ENCODE measurements at regions not wholly inside any gene's neighbourhood (a gene's known extent, or its start where the extent isn't known, plus 50 kb on each side); places are given as distances from the start of the nearest gene placed in this dataset.
"Not testable (repeated sequence)": the region's sequence is repeated elsewhere in the genome, so short reads cannot be mapped to it uniquely, and the experiment has no call there.

- not testable (repeated sequence) for TF ChIP-seq CTCF (IDR thresholded peaks at IDR 0.05; ENCODE audit: low read depth, low read length, missing input control); SP1 (IDR thresholded peaks at IDR 0.05); FOXA1 (IDR thresholded peaks at IDR 0.05)
- TF ChIP-seq, protein P1, sequence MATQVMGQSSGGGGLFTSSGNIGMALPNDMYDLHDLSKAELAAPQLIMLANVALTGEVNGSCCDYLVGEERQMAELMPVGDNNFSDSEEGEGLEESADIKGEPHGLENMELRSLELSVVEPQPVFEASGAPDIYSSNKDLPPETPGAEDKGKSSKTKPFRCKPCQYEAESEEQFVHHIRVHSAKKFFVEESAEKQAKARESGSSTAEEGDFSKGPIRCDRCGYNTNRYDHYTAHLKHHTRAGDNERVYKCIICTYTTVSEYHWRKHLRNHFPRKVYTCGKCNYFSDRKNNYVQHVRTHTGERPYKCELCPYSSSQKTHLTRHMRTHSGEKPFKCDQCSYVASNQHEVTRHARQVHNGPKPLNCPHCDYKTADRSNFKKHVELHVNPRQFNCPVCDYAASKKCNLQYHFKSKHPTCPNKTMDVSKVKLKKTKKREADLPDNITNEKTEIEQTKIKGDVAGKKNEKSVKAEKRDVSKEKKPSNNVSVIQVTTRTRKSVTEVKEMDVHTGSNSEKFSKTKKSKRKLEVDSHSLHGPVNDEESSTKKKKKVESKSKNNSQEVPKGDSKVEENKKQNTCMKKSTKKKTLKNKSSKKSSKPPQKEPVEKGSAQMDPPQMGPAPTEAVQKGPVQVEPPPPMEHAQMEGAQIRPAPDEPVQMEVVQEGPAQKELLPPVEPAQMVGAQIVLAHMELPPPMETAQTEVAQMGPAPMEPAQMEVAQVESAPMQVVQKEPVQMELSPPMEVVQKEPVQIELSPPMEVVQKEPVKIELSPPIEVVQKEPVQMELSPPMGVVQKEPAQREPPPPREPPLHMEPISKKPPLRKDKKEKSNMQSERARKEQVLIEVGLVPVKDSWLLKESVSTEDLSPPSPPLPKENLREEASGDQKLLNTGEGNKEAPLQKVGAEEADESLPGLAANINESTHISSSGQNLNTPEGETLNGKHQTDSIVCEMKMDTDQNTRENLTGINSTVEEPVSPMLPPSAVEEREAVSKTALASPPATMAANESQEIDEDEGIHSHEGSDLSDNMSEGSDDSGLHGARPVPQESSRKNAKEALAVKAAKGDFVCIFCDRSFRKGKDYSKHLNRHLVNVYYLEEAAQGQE (IDR thresholded peaks at IDR 0.05): not testable (repeated sequence)
- TF ChIP-seq, protein P2, sequence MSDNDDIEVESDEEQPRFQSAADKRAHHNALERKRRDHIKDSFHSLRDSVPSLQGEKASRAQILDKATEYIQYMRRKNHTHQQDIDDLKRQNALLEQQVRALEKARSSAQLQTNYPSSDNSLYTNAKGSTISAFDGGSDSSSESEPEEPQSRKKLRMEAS (IDR thresholded peaks at IDR 0.05): not testable (repeated sequence)
- TF ChIP-seq, protein P3, sequence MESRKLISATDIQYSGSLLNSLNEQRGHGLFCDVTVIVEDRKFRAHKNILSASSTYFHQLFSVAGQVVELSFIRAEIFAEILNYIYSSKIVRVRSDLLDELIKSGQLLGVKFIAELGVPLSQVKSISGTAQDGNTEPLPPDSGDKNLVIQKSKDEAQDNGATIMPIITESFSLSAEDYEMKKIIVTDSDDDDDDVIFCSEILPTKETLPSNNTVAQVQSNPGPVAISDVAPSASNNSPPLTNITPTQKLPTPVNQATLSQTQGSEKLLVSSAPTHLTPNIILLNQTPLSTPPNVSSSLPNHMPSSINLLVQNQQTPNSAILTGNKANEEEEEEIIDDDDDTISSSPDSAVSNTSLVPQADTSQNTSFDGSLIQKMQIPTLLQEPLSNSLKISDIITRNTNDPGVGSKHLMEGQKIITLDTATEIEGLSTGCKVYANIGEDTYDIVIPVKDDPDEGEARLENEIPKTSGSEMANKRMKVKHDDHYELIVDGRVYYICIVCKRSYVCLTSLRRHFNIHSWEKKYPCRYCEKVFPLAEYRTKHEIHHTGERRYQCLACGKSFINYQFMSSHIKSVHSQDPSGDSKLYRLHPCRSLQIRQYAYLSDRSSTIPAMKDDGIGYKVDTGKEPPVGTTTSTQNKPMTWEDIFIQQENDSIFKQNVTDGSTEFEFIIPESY (IDR thresholded peaks at IDR 0.05): not testable (repeated sequence)
Observed at GRCh38 chr2:16235291-16235690, 294.9 kb downstream of the MYCN start.
